ENCODE measurements at regions not wholly inside any gene's neighbourhood (a gene's known extent, or its start where the extent isn't known, plus 50 kb on each side); places are given as distances from the start of the nearest gene placed in this dataset.

- no peaks in the 10 kb centered on the region for H3K9me3 Mint-ChIP-seq
- H3K27ac Mint-ChIP-seq, result no peak overlapping the region
- H3K27me3 Mint-ChIP-seq (ENCODE audit: low read depth), result peaks cover 12% of the 10 kb centered on the region
- DNase-seq, result no peak
- no peaks in the 10 kb centered on the region for H3K4me1 Mint-ChIP-seq (ENCODE audit: low read depth)
- no peak overlapping the region for H3K4me3 Mint-ChIP-seq
- H3K36me3 Mint-ChIP-seq (ENCODE audit: low read depth), result no peaks in the 10 kb centered on the region
- CTCF ChIA-PET, result interaction anchor here (0.7 kb wide), 2 partner anchors 11 to 306 kb away, joined by 3 read pairs; no protein-coding TSS in a partner anchor
- intact Hi-C loops (cut with micrococcal nuclease), result no loop called here
Observed at GRCh38 chr15:26160343-26160742, 297.2 kb upstream of the ATP10A start.

DNA sequence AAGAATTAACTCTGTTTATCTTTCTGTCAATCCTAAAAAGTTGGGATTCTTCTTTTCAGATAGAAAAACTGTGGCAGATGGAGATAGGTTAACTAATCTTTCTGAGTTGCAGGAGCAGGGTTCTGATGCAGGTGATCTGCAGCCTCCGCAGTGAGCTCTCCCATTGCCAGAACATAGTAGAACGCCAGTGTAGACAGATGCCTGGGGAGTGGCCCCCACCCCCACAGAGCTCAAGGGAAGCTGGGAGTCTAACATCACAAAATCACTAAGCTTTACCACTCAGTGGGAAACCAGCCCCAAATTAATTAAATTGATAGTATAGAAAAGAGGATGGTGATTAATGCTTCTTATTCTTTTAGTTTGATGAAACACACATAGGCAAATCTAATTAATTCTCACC is 295.0 kb upstream of the ATP10A start:
- Mint-ChIP-seq H3K27ac (no peak overlapping the region), H3K27me3 (ENCODE audit: low read depth) (peaks cover 14% of the 10 kb centered on the region), H3K4me1 (ENCODE audit: low read depth) (no peaks in the 10 kb centered on the region), H3K4me3 (no peak overlapping the region), H3K36me3 (ENCODE audit: low read depth) (no peaks in the 10 kb centered on the region), H3K9me3 (peaks cover 12% of the 10 kb centered on the region)
- CTCF ChIA-PET, result no interaction called here
- DNase-seq, result no peak
- intact Hi-C loops (cut with micrococcal nuclease), result no loop called here

- no peaks in the 10 kb centered on the region for H3K36me3 Mint-ChIP-seq (ENCODE audit: low read depth)
- CTCF ChIA-PET, result no interaction called here
- H3K9me3 Mint-ChIP-seq, result peaks cover 15% of the 10 kb centered on the region
- peaks cover 15% of the 10 kb centered on the region for H3K27me3 Mint-ChIP-seq (ENCODE audit: low read depth)
- no peak for DNase-seq
- H3K4me3 Mint-ChIP-seq, result no peak overlapping the region
- H3K4me1 Mint-ChIP-seq (ENCODE audit: low read depth), result no peaks in the 10 kb centered on the region
- H3K27ac Mint-ChIP-seq, result no peak overlapping the region
- intact Hi-C loops (cut with micrococcal nuclease), result no loop called here
Observed at GRCh38 chr15:26157081-26157480, 294.0 kb upstream of the ATP10A start.

- peaks cover 15% of the 10 kb centered on the region for H3K27me3 Mint-ChIP-seq (ENCODE audit: low read depth)
- H3K27ac Mint-ChIP-seq, result no peak overlapping the region
- no peak for DNase-seq
- no peaks in the 10 kb centered on the region for H3K4me1 Mint-ChIP-seq (ENCODE audit: low read depth)
- peaks cover 15% of the 10 kb centered on the region for H3K9me3 Mint-ChIP-seq
- intact Hi-C loops (cut with micrococcal nuclease), result no loop called here
- CTCF ChIA-PET, result interaction anchor here (0.7 kb wide), 1 partner anchor 89 kb away, joined by 3 read pairs; no protein-coding TSS in a partner anchor
- H3K36me3 Mint-ChIP-seq (ENCODE audit: low read depth), result no peaks in the 10 kb centered on the region
- H3K4me3 Mint-ChIP-seq, result no peak overlapping the region
Observed at GRCh38 chr15:26156051-26156450, 292.9 kb upstream of the ATP10A start.

- H3K4me1 Mint-ChIP-seq (ENCODE audit: low read depth), result no peaks in the 10 kb centered on the region
Observed at GRCh38 chr15:26148156-26148860, 285.2 kb upstream of the ATP10A start.

DNA sequence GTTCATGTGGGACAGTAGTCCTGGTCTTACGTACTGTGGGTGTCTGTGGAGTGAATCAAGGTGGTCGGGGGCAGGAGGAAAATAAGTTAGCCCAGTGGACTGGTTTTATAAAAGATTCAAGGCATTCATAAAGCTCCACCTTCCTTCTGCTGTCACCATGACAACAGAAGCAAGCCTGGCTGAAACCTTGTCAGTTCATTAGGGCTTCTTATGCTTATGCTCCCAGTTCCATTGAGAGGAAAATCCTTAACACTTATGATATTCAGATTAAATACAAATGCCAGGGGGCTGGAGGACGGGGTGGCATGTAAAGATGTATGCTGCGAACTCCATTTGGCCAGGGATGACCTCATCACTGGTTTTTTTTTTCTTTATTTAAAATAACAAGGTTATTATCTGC is 283.1 kb upstream of the ATP10A start:
- intact Hi-C loops (cut with micrococcal nuclease), result no loop called here
- no peaks in the 10 kb centered on the region for H3K4me1 Mint-ChIP-seq (ENCODE audit: low read depth)
- H3K36me3 Mint-ChIP-seq (ENCODE audit: low read depth), result no peaks in the 10 kb centered on the region
- DNase-seq, result no peak
- H3K27me3 Mint-ChIP-seq (ENCODE audit: low read depth), result peaks cover 20% of the 10 kb centered on the region
- no peaks in the 10 kb centered on the region for H3K9me3 Mint-ChIP-seq
- no peak overlapping the region for H3K4me3 Mint-ChIP-seq
- H3K27ac Mint-ChIP-seq, result no peak overlapping the region
- CTCF ChIA-PET, result no interaction called here

More at GRCh38 chr15:26148156-26148860, 285.2 kb upstream of the ATP10A start:
- Mint-ChIP-seq H3K4me3 (no peak overlapping the region), H3K36me3 (ENCODE audit: low read depth) (no peaks in the 10 kb centered on the region), H3K27me3 (ENCODE audit: low read depth) (peaks cover 20% of the 10 kb centered on the region), H3K9me3 (peaks cover 4% of the 10 kb centered on the region), H3K27ac (no peak overlapping the region)
- no peak for DNase-seq
- intact Hi-C loops (cut with micrococcal nuclease), result no loop called here
- CTCF ChIA-PET, result interaction anchor here (0.6 to 0.7 kb wide), 2 partner anchors 11 to 25 kb away, joined by 3 read pairs; no protein-coding TSS in a partner anchor

- Mint-ChIP-seq H3K27me3 (ENCODE audit: low read depth) (peaks cover 20% of the 10 kb centered on the region), H3K9me3 (no peaks in the 10 kb centered on the region), H3K4me3 (no peak overlapping the region), H3K36me3 (ENCODE audit: low read depth) (no peaks in the 10 kb centered on the region), H3K27ac (no peak overlapping the region), H3K4me1 (ENCODE audit: low read depth) (no peaks in the 10 kb centered on the region)
- CTCF ChIA-PET, result no interaction called here
- intact Hi-C loops (cut with micrococcal nuclease), result no loop called here
- no peak for DNase-seq
Observed at GRCh38 chr15:26145796-26146195, 282.7 kb upstream of the ATP10A start.

DNA sequence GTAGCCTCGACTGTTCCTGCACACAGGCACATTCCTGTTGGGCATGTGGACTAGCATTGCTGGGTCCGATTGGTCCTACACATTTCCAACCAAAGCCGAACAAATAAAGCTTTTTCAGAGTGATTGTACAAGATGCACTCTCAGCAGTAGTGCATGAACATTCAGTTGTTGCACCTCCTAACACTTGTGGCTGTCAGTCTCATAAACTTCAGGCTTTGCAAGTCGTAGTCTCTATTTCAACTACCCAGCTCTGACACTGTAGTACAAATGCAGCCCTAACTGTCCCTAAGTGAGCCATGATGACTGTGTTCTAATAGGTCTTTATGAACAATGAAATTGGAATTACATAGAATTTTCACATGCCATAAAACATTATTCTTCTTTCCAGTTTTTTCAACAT is 281.7 kb upstream of the ATP10A start:
- Mint-ChIP-seq H3K27me3 (ENCODE audit: low read depth) (peaks cover 20% of the 10 kb centered on the region), H3K4me1 (ENCODE audit: low read depth) (no peaks in the 10 kb centered on the region), H3K36me3 (ENCODE audit: low read depth) (no peaks in the 10 kb centered on the region), H3K4me3 (no peak overlapping the region), H3K27ac (no peak overlapping the region), H3K9me3 (no peaks in the 10 kb centered on the region)
- DNase-seq, result no peak
- intact Hi-C loops (cut with micrococcal nuclease), result no loop called here
- CTCF ChIA-PET, result no interaction called here

DNA sequence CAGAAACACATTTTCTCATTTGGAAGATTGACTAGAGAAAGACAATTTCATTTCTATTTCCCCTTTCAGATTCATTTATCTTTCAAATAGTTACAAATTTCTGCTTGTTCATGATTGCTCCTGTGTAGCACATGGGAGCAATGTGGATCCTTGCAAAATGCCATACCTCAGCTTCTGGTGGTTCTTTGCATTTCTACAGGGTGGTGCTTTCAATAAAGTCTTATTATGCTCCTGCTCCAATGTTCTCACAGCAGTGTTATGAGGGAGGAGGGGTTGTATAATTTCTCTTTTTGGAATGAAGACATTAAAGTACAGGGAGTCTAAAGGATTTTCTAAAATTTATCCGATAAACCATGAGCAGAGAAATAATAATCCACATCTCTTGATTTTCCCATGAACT is 280.1 kb upstream of the ATP10A start:
- DNase-seq, result no peak
- no peaks in the 10 kb centered on the region for H3K9me3 Mint-ChIP-seq
- H3K36me3 Mint-ChIP-seq (ENCODE audit: low read depth), result no peaks in the 10 kb centered on the region
- H3K27me3 Mint-ChIP-seq (ENCODE audit: low read depth), result peaks cover 18% of the 10 kb centered on the region
- CTCF ChIA-PET, result no interaction called here
- H3K4me1 Mint-ChIP-seq (ENCODE audit: low read depth), result no peaks in the 10 kb centered on the region
- no peak overlapping the region for H3K27ac Mint-ChIP-seq
- intact Hi-C loops (cut with micrococcal nuclease), result no loop called here
- H3K4me3 Mint-ChIP-seq, result no peak overlapping the region

- Mint-ChIP-seq H3K27me3 (ENCODE audit: low read depth) (peaks cover 10% of the 10 kb centered on the region), H3K9me3 (no peaks in the 10 kb centered on the region)
- intact Hi-C loops (cut with micrococcal nuclease), result no loop called here
Observed at GRCh38 chr15:26134812-26135211, 271.7 kb upstream of the ATP10A start.

DNA sequence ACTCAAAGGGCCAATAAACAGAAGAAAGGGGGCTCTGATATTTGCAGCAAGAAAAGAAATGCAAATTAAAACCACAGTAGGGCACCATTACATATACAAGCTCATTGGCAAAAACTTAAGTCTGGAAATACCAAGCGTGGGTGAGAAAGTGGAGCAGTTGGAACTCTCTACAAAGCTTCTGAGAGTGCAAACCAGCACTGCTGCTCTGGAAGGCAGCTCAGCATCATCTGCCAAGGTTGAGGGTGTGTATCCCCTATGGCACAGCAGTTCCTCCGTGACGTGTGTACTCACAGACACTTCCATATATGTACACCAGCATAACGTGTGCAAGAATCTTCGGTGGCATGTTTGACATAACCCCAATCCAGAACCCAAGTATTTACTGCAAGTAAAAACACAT is 271.0 kb upstream of the ATP10A start:
- CTCF ChIA-PET, result no interaction called here
- Mint-ChIP-seq H3K4me1 (ENCODE audit: low read depth) (no peaks in the 10 kb centered on the region), H3K27me3 (ENCODE audit: low read depth) (peaks cover 9% of the 10 kb centered on the region), H3K4me3 (no peak overlapping the region), H3K9me3 (no peaks in the 10 kb centered on the region), H3K27ac (no peak overlapping the region), H3K36me3 (ENCODE audit: low read depth) (no peaks in the 10 kb centered on the region)
- no peak for DNase-seq
- intact Hi-C loops (cut with micrococcal nuclease), result no loop called here

More at GRCh38 chr15:26134812-26135211, 271.7 kb upstream of the ATP10A start:
- Mint-ChIP-seq H3K4me1 (ENCODE audit: low read depth) (no peaks in the 10 kb centered on the region), H3K36me3 (ENCODE audit: low read depth) (no peaks in the 10 kb centered on the region), H3K27ac (no peak overlapping the region), H3K4me3 (no peak overlapping the region)
- no peak for DNase-seq
- CTCF ChIA-PET, result no interaction called here

DNA sequence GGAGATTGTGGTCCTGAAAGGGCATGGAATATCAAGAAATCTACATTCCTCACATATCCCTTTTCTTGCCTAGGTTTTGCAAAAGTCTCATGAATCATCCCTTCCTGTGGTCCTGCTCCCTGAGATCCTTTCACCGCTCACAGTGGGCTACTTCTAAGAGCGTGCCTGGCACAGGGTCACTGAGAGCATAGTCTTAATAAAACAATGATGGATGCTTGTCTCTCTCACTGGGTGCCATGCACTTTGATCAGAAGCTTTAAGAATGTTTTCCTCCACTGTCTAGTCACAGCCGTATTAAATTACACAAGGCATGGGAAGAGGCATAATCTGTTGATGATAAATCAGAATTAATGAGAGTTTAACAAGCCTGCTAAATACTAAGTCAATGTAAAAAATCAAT is 269.7 kb upstream of the ATP10A start:
- no peaks in the 10 kb centered on the region for H3K4me1 Mint-ChIP-seq (ENCODE audit: low read depth)
- H3K4me3 Mint-ChIP-seq, result no peak overlapping the region
- no peaks in the 10 kb centered on the region for H3K36me3 Mint-ChIP-seq (ENCODE audit: low read depth)
- no peak overlapping the region for H3K27ac Mint-ChIP-seq
- CTCF ChIA-PET, result no interaction called here
- no peak for DNase-seq
- H3K27me3 Mint-ChIP-seq (ENCODE audit: low read depth), result peaks cover 14% of the 10 kb centered on the region
- intact Hi-C loops (cut with micrococcal nuclease), result no loop called here
- H3K9me3 Mint-ChIP-seq, result no peaks in the 10 kb centered on the region

DNA sequence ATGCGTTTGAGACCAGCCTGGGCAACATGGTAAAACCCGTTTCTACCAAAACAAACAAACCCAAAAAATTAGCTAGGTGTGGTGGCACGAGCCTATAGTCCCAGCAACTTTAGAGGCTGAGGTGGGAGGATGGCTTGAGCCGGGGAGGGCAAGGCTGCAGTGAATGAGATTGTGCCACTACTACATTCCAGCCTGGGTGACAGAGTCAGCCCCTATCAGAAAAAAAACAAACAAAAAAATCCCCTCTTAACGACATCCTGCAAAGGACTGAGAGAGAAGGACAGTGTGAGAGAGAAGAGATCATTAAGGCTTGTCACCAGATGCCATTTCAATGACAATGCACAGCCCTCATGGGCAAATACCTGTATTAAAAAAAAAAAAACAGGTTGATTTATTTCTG is 266.7 kb upstream of the ATP10A start:
- H3K27ac Mint-ChIP-seq, result no peak overlapping the region
- no peaks in the 10 kb centered on the region for H3K4me1 Mint-ChIP-seq (ENCODE audit: low read depth)
- intact Hi-C loops (cut with micrococcal nuclease), result no loop called here
- no peak overlapping the region for H3K4me3 Mint-ChIP-seq
- peaks cover 17% of the 10 kb centered on the region for H3K27me3 Mint-ChIP-seq (ENCODE audit: low read depth)
- no peak for DNase-seq
- no peaks in the 10 kb centered on the region for H3K36me3 Mint-ChIP-seq (ENCODE audit: low read depth)
- H3K9me3 Mint-ChIP-seq, result no peaks in the 10 kb centered on the region
- CTCF ChIA-PET, result no interaction called here
